NT2/D1 (cell line): ENCODE measurements at regions not wholly inside any gene's neighbourhood (a gene's known extent, or its start where the extent isn't known, plus 50 kb on each side); places are given as distances from the start of the nearest gene placed in this dataset.

Source experiments
- SUZ12 ChIP-seq: IDR thresholded peaks from 2 replicates; pipeline ENCODE4 v1.6.1; 2011; ENCODE audit not compliant: insufficient read length, insufficient read depth; ENCODE audit errors: extremely low read depth
- ZNF274 ChIP-seq: IDR thresholded peaks from 2 replicates; pipeline ENCODE4 v1.6.1; 2011; ENCODE audit warnings: mild to moderate bottlenecking, low read depth, low read length

DNA sequence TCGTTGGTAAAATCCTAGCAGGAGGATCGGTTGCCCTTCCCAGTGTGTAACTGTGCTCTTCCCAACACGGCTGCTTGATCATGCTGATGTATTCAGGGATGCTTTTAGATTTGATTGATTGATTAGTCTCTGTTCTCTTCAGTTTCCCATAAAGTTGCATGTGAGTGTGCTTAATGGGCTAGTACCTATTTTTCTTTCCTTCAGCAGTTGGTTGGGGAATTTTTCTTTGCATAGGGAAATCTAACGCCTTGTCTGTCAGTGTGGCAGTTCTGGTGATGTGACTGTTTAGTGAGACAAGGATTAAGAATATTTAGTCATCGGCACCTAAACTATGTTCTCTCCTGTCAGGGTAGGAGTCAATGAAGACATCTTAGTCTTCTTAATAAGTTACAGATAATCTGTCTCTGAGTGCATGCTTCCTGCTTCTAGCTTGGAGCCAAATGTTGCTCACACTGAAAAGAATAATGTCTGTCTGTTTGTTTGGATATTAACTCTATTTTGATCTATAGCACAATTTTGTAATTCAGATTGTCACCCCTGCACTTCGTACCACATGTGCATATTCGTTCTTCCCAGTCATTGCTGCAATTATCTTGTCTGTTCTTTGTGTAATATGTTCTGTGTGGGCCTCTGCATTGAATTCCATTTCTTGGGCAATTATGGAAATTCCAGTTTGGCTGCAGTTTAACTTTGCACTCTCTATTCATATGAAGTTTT is 169.9 kb downstream of the EDN1 start:
- TF ChIP-seq ZNF274 (no peak), SUZ12 (no peak)
